A204.1 (cell line): ENCODE measurements at regions not wholly inside any gene's neighbourhood (a gene's known extent, or its start where the extent isn't known, plus 50 kb on each side); places are given as distances from the start of the nearest gene placed in this dataset.
"Not testable (repeated sequence)": the region's sequence is repeated elsewhere in the genome, so short reads cannot be mapped to it uniquely, and the experiment has no call there.

Experiments used
- FAIRE-seq: peaks from 2 replicates; lab custom pipeline; 2012; peaks lifted over from hg19 to GRCh38; lab: Jason Lieb, UNC

- no peak for FAIRE-seq
These were observed 472.9 kb upstream of the RUNX1 start for GRCh38 chr21:35521852-35522505.

DNA sequence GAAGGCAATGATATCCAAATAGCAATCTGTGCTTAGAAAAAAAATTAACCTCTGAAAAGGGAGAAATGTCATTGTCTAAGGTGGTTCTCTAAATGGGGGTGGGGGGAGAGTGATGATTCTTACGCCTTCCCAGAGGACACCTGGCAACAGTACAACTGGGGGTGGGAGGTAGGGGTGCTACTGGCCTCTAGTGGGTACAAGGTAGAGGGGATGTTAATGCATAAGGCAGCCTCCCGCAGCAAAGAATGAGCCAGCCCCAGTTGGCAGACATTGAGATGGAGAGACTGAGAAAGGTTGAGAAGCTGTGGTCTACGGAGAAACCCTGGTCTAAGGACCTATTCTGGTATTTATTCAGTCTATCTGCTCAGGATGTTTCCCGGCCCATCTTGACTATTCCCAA, 472.2 kb upstream of the RUNX1 start:
- no peak for FAIRE-seq

- no peak for FAIRE-seq
These were observed 471.8 kb upstream of the RUNX1 start for GRCh38 chr21:35520856-35521255.

DNA sequence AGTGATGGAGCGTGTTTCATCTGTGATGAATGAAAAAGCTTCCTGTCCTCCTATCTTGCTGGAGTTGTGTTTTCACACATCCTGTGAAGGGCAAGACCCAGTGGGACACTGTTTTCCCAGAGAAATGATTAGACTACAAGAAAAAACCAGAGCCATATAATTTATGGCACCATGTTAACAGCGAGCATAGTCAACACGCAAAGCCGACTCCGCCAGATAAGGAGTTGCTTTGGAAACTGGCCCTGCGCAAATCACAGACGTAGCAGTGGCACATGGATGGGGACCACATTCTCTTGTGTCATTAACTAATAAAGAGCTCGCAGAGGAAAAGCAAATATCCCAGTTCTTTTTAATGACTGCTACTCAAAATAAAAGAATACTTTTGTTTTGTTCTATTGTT, 471.2 kb upstream of the RUNX1 start:
- no peak for FAIRE-seq

DNA sequence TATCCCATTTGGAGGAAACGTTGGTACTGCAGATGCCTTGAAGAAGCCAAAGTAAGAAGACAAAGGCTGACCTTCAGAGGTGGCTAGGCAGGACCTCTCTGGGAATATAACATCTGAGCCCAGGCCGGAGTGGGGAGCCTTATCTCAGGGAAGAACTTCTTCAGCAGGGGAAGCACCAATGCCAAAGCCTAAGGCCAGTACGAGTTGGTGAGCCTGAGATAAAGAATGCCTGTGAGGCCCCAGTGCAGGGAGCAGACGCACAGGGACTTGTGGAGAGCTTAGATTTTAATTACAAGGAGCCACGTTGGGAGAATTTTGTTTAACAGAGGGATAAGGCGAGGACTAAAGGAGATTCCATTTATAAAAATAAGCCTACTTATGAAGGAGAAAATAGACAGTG, 468.8 kb upstream of the RUNX1 start:
- no peak for FAIRE-seq

GRCh38 chr21:35516292-35516691, 467.2 kb upstream of the RUNX1 start:
- FAIRE-seq, result not testable (repeated sequence)

DNA sequence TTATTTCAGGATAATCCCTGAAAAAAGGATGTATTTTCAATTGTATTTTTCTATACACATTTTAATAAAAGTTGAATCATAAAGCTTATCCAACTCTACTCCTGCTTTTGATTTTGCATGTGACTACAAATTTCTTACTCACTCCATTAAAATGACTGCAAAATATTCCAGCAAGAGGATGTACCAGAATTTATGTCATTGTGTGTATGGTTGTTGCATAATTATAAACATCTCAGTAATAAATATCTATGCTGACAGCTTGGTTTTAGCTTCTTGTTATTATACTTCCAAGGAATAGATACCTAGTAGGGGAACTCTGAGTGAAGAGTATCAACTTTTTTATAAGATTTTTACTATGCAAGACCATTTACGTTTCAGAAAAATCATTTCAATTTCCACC, 463.2 kb upstream of the RUNX1 start:
- FAIRE-seq, result no peak

GRCh38 chr21:35511696-35512162, 462.6 kb upstream of the RUNX1 start:
- FAIRE-seq, result no peak

DNA sequence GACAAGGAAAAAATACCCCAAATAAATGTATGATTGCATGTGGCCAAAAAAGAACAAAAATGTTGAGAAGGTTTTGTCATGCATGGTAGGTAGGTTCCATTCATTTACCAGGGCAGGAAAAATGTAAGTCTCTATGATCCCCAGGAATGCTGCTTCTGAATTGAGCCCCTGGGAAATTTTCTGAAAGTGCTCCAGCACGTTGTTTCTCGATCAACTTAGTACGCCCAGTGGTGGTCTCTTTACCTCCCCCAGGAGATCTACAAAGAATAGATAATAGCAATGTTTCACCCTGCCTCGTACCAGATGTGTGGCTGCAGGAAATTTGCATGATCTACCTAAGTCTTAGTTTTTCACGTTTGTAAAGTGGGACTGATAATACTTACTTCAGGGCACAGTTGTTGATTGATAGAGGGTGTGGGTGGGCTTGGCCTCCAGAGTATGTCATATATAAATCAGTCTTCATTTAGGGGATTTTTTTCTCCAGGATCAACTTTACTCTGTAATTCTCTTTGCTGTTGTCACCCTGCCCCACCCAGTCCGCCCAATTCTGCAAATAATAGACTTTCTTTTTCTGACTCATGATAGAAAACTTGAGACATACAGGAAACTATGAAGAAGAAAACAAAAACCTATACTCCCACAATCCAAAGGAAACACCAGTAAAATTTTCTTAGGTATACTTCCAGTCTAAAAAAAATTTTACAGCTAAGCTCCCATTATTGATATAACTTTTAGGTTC, 462.0 kb upstream of the RUNX1 start:
- FAIRE-seq, result no peak

- no peak for FAIRE-seq
These were observed 461.2 kb upstream of the RUNX1 start for GRCh38 chr21:35510294-35510693.

GRCh38 chr21:35509001-35509704, 460.1 kb upstream of the RUNX1 start:
- FAIRE-seq, result no peak

DNA sequence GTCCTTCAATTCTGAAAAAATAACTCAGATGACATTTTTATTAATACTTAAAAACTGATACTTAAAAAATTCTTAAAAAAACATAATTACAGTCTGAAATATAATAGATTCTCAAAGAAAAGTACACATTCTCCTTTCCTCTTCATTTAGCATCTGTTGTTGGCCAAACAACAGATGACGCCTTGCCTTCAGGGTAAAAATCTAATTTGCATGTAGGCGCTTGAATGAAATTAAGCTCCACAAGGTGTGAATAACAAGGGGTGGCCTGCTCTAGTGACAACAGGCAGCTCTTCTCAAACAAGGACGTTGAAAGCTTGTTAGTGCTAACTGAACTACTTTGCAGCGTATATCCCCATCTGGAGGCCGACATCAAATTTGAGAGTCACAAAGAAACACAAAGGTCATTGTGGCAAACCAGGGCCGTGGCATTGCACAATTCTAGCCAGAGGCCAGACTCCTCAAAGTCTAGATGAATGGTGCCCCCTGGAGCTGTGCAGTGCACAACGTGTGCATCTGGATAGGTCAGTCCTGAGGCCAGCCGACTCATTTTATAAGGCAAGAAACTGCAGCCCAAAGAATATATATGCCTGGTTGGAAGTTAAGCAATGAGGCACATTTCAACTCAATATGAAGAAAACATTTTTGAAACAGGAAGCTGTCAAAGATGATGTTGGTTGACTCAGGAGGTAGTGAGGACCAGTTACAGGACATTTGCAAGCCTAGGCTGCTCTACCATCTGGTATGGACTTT, 459.2 kb upstream of the RUNX1 start:
- FAIRE-seq, result no peak

DNA sequence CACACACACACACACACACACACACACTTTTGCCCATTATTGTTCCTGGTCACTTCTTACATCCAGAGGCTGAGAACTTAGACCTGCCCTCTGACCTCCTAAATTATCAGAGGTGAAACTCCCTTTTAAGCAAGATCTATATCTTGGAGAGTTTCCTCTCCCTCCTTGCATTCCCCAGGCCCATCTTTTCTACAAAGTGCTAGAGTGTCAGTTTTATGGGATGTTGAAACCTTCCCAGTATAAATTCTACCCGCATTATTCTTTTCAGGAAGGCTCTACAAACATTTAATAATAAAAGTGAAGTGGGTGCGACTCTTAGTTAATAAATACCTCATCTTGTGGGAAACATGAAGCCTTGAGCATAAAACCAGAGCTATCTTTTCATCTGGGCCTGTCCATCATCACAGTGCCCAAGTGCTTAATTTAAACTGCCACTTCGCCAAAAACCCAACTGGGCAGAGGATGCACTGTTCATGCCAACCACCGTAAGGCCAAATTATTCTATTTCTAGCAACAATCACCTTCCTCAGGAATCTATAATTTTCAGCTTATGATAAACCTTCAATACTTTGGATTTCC, 458.2 kb upstream of the RUNX1 start:
- no peak for FAIRE-seq

DNA sequence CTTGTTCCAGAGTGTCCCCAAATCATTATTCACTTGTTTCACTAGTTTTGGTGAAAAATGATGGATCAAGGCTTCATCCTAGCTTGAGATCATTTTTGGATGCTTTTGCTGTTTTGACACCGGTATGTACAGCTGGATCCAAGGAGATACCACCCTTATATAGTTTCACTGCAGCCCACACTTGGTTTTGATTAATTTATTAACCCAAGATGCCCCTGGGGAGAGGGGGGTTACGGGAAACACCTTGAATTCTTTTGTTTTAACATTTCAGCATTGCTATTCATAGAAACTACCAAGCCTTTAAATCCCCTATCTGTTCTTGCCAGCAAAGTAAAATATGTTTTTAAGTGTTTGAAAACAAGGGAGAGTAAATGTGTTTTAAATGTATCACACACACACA, 457.7 kb upstream of the RUNX1 start:
- no peak for FAIRE-seq

DNA sequence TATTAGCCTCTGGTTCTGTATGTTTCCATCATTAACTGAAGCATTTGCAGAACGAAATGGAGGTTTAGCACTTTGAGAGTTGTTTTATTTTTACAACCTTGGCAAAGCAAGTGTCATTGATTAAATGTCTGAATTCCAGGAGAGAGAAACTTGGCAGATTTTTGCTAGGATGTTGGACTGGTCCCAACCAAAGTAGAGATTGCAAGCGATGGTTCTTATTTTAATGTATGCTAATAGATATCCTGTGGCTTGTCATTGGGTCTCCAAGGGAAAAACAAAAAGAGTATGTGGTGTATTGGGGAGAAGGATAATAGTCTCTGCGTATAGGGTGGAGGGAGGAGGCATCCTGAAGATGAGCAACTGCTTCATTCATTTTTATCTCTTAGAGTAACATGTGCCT, 457.2 kb upstream of the RUNX1 start:
- FAIRE-seq, result no peak

DNA sequence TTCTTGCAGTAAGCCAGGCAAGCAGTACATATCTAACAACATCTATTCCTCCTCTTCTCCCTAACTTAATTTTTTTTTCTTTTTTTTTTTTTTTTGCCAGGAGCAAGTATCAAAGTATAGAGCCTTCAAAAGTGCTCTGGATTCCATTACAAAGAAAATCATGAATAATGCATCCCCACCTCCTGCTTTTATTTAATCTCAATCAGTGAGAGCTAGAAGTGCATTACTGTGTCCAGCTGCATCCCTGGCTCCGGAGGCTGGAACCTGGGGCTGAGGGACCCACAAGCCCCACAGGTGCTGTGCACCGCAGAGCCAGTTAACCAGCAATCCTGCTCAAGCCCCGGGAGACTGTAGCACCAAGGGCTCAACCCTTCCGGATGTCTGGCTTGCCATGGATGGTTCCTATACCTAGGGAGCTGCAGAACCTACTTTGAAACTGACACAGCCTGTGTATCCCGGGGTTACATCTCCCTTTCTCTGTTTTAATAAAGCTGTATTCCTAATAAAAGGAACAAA, 455.9 kb upstream of the RUNX1 start:
- no peak for FAIRE-seq

GRCh38 chr21:35504277-35504676, 455.2 kb upstream of the RUNX1 start:
- no peak for FAIRE-seq

GRCh38 chr21:35503671-35504070, 454.6 kb upstream of the RUNX1 start:
- no peak for FAIRE-seq

GRCh38 chr21:35502821-35503220, 453.7 kb upstream of the RUNX1 start:
- no peak for FAIRE-seq

- not testable (repeated sequence) for FAIRE-seq
These were observed 448.4 kb upstream of the RUNX1 start for GRCh38 chr21:35497522-35497921.

DNA sequence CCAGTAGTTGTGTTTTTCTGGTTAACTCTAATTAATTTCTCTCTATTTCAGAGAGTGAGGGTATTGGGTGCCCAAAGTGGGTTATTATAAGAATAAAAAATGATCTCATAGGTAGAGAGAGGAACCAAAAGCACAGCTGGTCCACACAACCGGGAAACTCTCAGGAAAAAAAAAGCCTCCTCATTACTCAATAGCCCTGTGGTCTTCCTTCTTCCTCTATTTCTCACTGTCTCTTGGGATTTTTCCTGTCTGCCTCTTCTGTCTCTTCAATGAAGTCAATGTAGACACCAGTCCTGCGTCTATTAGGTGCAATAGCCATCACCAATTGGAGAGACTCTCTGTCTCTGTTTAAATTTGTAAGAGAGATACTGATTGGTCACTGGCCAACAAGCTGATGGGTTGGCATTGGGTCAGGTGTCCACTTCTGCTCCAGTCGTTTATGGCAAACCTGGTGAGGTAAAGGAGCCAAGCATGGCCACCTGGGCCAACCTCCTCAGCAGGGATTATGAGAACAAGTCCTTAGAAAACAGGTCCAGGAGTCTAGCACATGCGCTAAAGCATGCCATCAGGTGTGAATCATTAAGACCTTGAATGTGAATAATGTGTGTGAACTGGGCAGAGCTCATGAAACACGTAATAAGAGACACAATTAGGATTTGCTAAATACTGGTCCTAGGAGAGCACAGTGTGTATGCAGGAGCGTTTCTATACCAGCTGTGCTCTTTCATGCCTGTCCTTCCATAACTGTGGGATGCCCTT, 443.0 kb upstream of the RUNX1 start:
- no peak for FAIRE-seq
